GM12864 (cell line): ENCODE measurements at regions not wholly inside any gene's neighbourhood (a gene's known extent, or its start where the extent isn't known, plus 50 kb on each side); places are given as distances from the start of the nearest gene placed in this dataset.
"Not testable (repeated sequence)": the region's sequence is repeated elsewhere in the genome, so short reads cannot be mapped to it uniquely, and the experiment has no call there.

Experiments
- DNase-seq: peaks from one replicate; pipeline ENCODE4 v3.0.0-alpha.2; 2011; ENCODE audit warnings: low read depth
- H3K4me3 ChIP-seq: 2 replicates; pipeline ENCODE4 v1.5.1; 2011; ENCODE audit warnings: mild to moderate bottlenecking, low read depth, low read length, control low read depth
- TF ChIP-seq, protein P1 (sequence below): IDR thresholded peaks from 2 replicates; pipeline ENCODE4 v1.5.1; 2011; ENCODE audit warnings: low read depth, mild to moderate bottlenecking, moderate library complexity, low read length, control low read depth, inconsistent platforms; ENCODE audit errors: missing control alignments

DNA sequence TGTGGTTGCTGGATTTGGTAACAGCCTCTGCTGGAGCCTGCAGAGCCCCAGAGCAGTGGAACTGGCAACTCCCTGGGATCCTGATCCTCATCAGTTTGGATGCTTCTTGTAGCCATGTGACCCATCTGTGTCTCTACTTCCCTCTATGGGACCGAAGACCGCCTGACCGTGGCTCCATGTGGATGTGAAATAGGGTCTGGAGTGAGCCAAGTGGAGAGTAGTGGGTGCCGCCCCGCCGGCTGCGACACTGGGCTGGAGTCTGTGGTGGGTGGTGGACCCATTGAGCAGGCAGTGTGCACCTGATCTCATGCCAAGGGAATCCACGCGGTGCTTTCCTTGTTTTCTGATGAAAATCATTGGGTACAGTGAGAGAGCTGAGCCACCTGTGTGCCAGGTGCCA, 543.2 kb upstream of the B3GAT1 start:
- DNase-seq = no peak
- TF ChIP-seq, protein P1, sequence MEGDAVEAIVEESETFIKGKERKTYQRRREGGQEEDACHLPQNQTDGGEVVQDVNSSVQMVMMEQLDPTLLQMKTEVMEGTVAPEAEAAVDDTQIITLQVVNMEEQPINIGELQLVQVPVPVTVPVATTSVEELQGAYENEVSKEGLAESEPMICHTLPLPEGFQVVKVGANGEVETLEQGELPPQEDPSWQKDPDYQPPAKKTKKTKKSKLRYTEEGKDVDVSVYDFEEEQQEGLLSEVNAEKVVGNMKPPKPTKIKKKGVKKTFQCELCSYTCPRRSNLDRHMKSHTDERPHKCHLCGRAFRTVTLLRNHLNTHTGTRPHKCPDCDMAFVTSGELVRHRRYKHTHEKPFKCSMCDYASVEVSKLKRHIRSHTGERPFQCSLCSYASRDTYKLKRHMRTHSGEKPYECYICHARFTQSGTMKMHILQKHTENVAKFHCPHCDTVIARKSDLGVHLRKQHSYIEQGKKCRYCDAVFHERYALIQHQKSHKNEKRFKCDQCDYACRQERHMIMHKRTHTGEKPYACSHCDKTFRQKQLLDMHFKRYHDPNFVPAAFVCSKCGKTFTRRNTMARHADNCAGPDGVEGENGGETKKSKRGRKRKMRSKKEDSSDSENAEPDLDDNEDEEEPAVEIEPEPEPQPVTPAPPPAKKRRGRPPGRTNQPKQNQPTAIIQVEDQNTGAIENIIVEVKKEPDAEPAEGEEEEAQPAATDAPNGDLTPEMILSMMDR = no peak

DNA sequence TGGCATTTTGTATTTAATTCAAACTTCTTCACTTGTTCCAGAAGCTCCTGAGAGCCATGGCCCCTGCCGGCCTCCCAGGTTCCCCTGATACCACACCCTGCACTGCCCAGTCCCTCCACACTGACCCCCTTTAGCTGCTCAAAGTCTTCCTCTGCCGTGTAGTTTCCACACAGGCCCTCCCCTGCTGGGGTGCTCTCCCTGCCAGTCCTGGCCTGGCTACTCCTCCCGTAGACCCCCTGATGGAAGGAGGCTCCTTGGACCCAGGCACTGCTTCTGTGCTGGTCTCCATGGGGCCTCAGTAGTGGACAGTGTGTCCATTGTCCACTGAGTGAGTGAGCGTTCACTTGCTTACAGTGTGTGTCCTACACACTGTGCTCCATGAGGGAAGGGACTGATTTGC, 542.4 kb upstream of the B3GAT1 start:
- not testable (repeated sequence) for DNase-seq, H3K4me3 ChIP-seq

More for the DNA sequence above, 543.2 kb upstream of the B3GAT1 start:
- no peak overlapping the region for H3K4me3 ChIP-seq

DNA sequence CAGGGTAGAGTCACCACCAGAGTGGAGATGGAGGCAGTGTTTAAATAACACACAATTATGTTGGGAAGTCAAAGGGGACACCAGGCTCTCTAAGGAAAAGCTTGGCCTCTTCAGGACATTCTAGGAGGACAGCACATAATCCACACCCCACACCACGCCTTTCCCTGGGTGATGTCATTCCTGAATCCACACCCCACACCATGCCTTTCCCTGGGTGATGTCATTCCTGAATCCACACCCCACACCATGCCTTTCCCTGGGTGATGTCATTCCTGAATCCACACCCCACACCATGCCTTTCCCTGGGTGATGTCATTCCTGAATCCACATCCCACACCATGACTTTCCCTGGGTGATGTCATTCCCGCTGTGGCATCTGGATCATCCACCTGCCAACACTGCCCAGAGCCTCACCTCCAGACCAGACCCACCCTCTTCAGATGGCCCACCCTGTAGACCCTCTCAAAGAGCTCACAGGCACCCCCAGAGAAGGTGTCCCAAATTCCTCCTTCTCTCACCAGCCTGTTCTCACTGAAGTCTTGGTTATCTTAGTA, 541.5 kb upstream of the B3GAT1 start:
- H3K4me3 ChIP-seq, DNase-seq: not testable (repeated sequence)

DNA sequence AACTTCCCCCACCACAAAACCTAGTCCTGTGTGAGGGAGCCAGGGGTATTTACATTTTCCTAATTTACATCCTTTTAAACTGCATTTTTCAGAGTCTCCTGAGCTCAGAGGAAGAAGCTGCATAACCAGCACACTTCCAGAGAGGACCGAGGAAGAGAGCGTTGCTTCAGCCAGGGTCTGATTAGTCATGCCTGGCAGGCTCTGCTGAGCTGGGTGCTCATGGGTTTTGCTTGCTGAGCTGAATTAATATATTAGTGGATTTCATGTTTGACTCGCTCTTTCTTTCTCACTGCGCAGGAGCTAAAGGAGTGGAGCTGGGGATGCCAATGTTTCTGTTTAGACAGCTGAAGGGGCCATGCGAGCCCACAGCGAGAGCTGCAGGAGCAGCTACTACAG, 539.3 kb upstream of the B3GAT1 start:
- TF ChIP-seq, protein P1 = no peak
- no peak for DNase-seq
- H3K4me3 ChIP-seq = no peak overlapping the region

DNA sequence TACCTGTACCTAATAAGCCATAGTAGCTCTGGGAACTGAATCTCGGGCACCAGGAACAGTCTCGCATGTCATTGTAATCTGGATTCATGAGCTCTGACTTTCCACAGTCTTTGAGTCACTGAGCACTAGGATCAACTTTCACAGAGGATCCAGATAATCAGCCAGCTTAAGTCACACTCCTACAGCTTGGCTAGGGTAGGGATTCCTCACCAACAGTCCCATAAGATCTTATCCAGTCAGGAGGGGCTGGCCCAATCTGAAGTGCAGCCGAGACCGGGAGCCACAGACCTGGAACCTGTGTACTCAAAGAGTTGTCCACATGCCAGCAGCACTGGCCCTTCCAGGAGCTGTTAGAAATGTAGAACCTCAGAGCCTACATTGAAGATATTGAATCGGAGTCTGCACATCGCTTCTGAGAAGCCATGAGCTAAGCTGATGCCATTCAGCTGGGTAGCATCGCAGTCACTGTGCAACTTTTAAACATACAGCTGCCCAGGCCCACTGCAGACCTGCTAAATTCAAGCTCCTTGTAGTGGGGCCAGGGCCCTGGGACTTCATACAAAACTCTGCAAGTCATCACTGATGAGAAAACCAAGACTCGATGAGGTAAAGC, 538.8 kb upstream of the B3GAT1 start:
- DNase-seq = no peak
- H3K4me3 ChIP-seq = no peak overlapping the region
- TF ChIP-seq, protein P1 = no peak

DNA sequence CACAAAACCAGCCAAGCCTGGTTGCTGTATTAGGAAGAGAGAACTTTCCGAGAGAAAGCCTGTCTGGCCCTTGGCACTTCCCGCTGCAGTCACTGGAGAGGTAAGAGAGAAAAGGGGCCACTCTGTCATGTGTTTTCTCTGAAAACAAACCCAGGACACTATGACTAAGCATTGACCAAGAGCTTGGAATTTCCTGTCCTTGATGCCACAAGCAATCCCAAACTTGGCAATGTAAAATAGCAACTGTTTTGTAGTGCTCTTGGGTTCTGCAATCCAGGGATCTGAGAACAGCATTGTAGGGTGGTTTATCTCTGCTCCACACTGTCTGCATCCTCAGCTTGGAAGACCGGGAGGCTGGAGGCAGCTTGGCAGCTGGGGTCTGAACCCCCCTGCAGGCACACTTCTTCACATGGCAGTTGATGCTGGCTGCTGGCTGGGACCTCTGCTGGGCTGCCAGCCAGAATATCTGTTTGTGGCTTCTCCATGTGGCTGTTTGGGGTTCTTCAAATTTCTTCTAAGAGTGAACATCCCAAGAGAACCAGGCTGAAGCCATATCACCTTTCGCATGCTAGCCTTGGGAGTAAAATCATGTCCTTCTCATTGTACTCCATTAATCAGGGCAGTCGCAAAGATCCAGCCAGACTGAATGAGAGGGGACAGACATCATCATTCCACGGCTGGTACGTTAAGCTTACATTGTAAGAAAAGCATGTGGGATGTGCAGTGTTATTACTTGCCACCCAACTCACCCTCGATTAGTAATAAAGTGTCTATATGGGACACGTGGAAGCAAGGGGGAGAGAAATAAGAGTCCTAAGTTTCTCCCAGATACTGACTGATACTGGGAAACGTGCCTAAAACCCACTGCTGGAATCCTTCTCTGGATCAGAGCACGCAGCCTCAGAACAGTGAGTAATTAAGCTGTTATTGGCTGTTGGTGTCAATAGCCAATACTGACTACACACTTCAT, 537.4 kb upstream of the B3GAT1 start:
- H3K4me3 ChIP-seq = no peak overlapping the region
- no peak for DNase-seq
- TF ChIP-seq, protein P1 = no peak

DNA sequence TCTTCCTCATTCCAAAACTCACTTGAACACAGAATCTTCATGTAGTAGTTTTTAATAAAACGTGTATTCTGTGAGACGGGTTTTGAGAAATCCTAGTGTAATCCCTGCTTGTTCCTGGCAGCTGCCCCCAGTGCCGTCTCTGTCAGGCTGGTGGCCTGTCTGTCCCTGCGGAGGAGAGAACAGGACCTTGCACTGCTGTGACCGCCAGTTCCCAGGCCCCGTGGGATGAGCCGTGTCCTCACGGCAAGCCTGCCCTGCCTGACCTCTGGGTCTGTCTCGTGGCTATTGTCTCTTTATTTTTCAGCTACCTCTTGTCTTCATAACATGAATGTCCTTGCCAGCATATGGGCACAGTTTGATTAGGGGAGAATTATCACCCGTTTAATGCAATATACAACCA, 535.5 kb upstream of the B3GAT1 start:
- no peak for DNase-seq
- H3K4me3 ChIP-seq = no peak overlapping the region
- TF ChIP-seq, protein P1 = no peak
